Brain microvascular endothelial cell (primary cell): ENCODE measurements at regions not wholly inside any gene's neighbourhood (a gene's known extent, or its start where the extent isn't known, plus 50 kb on each side); places are given as distances from the start of the nearest gene placed in this dataset.

Experiments used
- DNase-seq: peaks from one replicate; pipeline ENCODE4 v3.0.0-alpha.2; 2020
- H3K27ac ChIP-seq: fragments of 250-450 bp; sonication (Bioruptor Pico); 2 replicates; pipeline ENCODE4 v1.5.1; 2020; ENCODE audit warnings: mild to moderate bottlenecking, moderate library complexity
- H3K27me3 ChIP-seq: fragments of 250-450 bp; sonication (Bioruptor Pico); replicated peaks from 2 replicates; pipeline ENCODE4 v1.5.1; 2020; ENCODE audit warnings: mild to moderate bottlenecking
- H3K36me3 ChIP-seq: fragments of 250-450 bp; sonication (Bioruptor Pico); replicated peaks from 2 replicates; pipeline ENCODE4 v1.5.1; 2020; ENCODE audit warnings: mild to moderate bottlenecking
- H3K4me3 ChIP-seq: 2 replicates; pipeline ENCODE4 v1.5.1; 2011; ENCODE audit warnings: low read depth, mild to moderate bottlenecking, control low read depth, low read length, moderate library complexity
- in situ Hi-C: cut with HindIII; loops from 2 replicates; pipeline ENCODE4 v1.10.0; 2017; ENCODE audit warnings: low sequenced_read_pairs, low pct_ligation_motif_present
- TF ChIP-seq, protein P1 (sequence below): IDR thresholded peaks from 2 replicates; pipeline ENCODE4 v1.5.1; 2011; ENCODE audit warnings: low read depth, mild to moderate bottlenecking, moderate library complexity, low read length, control low read depth, inconsistent platforms; ENCODE audit errors: missing control alignments

DNA sequence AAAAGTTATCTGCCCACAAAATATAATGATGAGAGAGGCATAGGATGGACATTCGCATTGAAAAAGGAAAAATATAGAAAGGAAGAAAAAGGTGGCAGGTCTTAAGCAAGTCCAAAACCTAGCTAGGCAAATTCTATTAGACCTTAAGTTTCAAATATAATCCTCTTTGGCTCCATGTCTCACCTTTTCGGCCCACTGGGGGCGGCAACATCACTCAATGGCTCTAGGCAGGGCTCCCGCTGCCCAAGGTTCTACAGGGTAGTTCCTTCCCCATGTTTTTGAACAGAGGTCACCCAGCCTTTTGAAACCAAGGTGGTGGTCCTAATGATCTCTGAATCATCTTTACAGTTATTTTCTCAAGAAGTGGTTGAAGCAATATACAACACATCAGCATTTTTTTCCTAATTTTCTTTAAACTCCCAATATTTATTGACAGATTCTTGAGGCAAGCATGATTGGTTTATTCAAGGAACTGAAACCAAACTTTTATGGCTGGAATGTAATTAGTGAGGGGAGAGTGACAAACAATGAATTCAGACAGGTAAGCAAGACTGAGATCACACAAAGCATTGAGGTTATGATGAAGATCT, 309.4 kb downstream of the ANTXR2 start:
- H3K27ac ChIP-seq: no peak overlapping the region
- in situ Hi-C loops: no loop called here

DNA sequence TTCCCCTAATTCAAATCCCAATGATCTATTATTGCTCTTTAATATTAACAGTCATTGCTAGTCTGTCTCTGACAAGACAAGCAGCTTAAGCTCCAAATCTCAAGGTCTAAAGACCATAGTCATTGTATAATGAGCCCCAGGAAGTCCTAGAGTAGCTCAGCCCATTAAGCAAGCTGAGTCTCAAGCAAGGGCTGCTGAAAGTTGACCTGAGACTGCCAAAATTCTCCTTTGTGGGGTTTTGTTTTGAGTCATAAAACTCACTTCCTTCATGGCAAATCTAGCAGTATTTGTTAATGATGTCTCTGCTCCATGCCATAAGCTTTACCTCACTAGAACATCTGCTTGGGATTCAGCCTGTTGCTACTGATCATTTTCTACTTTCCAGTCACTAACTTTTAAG, 313.2 kb downstream of the ANTXR2 start:
- Histone ChIP-seq H3K27me3 (no peaks in the 10 kb centered on the region), H3K36me3 (no peaks in the 10 kb centered on the region), H3K4me3 (no peak overlapping the region), H3K27ac (no peak overlapping the region)
- DNase-seq: no peak
- TF ChIP-seq, protein P1, sequence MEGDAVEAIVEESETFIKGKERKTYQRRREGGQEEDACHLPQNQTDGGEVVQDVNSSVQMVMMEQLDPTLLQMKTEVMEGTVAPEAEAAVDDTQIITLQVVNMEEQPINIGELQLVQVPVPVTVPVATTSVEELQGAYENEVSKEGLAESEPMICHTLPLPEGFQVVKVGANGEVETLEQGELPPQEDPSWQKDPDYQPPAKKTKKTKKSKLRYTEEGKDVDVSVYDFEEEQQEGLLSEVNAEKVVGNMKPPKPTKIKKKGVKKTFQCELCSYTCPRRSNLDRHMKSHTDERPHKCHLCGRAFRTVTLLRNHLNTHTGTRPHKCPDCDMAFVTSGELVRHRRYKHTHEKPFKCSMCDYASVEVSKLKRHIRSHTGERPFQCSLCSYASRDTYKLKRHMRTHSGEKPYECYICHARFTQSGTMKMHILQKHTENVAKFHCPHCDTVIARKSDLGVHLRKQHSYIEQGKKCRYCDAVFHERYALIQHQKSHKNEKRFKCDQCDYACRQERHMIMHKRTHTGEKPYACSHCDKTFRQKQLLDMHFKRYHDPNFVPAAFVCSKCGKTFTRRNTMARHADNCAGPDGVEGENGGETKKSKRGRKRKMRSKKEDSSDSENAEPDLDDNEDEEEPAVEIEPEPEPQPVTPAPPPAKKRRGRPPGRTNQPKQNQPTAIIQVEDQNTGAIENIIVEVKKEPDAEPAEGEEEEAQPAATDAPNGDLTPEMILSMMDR: no peak
- in situ Hi-C loops: no loop called here

More for the DNA sequence above, 309.4 kb downstream of the ANTXR2 start:
- TF ChIP-seq, protein P1: no peak
- no peaks in the 10 kb centered on the region for H3K36me3 ChIP-seq
- no peak overlapping the region for H3K4me3 ChIP-seq
- H3K27me3 ChIP-seq: no peaks in the 10 kb centered on the region
- DNase-seq: no peak

DNA sequence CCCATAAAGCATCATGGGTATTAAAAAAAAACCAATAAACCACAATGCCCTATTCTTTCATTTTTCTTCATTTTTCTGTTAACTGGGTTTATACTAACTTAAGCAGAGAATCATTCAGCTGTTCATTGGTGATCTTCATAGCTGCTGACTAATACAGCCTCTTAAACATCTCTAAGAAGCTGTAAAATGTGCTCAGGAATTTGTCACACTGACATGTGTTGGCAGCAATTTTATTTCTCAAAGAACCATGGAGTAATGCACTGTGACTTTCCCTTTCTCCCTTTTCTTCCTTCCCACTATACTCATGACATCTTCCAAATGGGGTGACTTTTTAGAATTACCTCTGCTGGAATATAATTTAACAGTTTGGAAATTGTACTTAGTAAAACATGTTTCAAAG, 315.4 kb downstream of the ANTXR2 start:
- in situ Hi-C loops: no loop called here
- TF ChIP-seq, protein P1: no peak
- no peaks in the 10 kb centered on the region for H3K27me3 ChIP-seq
- no peak for DNase-seq
- no peak overlapping the region for H3K27ac ChIP-seq
- H3K36me3 ChIP-seq: no peaks in the 10 kb centered on the region
- H3K4me3 ChIP-seq: no peak overlapping the region

DNA sequence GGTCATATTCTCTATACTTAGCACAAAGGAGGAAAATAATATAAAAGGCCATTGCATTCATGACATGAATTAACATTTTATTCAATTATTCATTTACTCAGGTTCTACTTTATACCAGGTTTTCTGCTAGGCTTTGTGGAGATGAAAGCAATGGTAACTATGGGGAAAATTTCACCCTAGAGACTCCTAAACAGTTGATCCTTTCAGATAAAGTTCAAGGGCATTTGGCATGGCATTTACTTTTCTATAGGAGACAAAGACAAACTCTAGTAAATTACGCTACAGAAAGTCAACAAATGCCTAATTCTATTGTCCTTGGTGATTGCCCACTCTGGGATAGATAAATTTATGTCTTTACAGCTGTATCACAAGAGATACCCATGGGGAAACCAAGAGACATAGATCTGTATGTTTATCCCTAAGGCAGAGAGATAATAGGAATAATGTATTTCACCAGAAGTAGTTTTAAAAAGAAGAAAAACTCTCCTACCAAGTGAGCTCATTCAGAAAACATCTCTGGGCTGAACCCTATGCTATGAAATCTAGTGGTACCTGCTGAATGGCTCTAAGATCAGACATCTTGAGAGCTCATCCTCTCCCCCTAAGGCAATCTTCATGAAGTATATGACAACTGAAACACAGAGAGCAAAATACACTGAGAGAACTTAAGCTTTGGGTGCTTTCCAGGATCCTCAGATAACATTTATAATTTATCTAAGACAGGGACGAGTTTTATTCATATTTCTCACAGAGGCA, 316.7 kb downstream of the ANTXR2 start:
- Histone ChIP-seq H3K27ac (no peak overlapping the region), H3K4me3 (no peak overlapping the region), H3K27me3 (no peaks in the 10 kb centered on the region), H3K36me3 (no peaks in the 10 kb centered on the region)
- DNase-seq: no peak
- TF ChIP-seq, protein P1: no peak
- in situ Hi-C loops: no loop called here

DNA sequence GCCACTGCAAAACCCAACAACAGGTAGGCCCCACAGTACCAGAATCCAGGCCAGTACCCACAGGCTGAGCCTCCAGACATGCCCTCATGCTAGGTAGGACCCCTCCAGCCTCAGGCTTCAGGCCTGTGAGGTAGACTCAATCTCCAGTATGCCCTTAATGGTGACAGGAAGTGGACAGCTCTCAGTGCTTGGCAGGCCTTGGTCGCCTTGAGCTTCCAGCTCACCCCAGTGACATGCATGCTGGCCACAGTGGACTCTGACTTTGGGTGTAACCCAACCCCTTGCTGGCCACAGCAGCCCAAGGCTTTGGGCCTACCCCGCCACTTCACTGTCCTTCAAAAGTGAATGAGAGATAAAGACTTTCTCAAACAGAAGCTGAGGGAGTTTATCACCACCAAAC, 324.2 kb downstream of the ANTXR2 start:
- TF ChIP-seq, protein P1: no peak
- no peak for DNase-seq
- in situ Hi-C loops: no loop called here
- no peak overlapping the region for H3K27ac ChIP-seq
- H3K4me3 ChIP-seq: no peak overlapping the region
- no peaks in the 10 kb centered on the region for H3K36me3 ChIP-seq
- H3K27me3 ChIP-seq: no peaks in the 10 kb centered on the region
